WERI-Rb-1 (cell line): ENCODE measurements at regions not wholly inside any gene's neighbourhood (a gene's known extent, or its start where the extent isn't known, plus 50 kb on each side); places are given as distances from the start of the nearest gene placed in this dataset.

Source experiments
- DNase-seq: peaks from one replicate; pipeline ENCODE4 v3.0.0-alpha.2; 2020
- H3K27ac ChIP-seq: fragments of 250-450 bp; sonication (Bioruptor Pico); 2 replicates; pipeline ENCODE4 v1.5.1; 2020; ENCODE audit warnings: mild to moderate bottlenecking, moderate library complexity
- H3K27me3 ChIP-seq: fragments of 250-450 bp; sonication (Bioruptor Pico); 2 replicates; pipeline ENCODE4 v1.5.1; 2021; ENCODE audit warnings: mild to moderate bottlenecking, low read depth, moderate library complexity; ENCODE audit not compliant: insufficient read depth, severe bottlenecking
- H3K36me3 ChIP-seq: fragments of 250-450 bp; sonication (Bioruptor Pico); 2 replicates; pipeline ENCODE4 v1.5.1; 2020; ENCODE audit warnings: mild to moderate bottlenecking, moderate library complexity
- H3K4me3 ChIP-seq: 2 replicates; pipeline ENCODE4 v1.5.1; 2011; ENCODE audit warnings: low read depth, mild to moderate bottlenecking, control low read depth, low read length
- H3K9me3 ChIP-seq: fragments of 250-450 bp; sonication (Bioruptor Pico); 2 replicates; pipeline ENCODE4 v1.5.1; 2021; ENCODE audit warnings: mild to moderate bottlenecking, moderate library complexity; ENCODE audit not compliant: severe bottlenecking
- TF ChIP-seq, protein P1 (sequence below): IDR thresholded peaks from 2 replicates; pipeline ENCODE4 v1.5.1; 2011; ENCODE audit warnings: low read depth, mild to moderate bottlenecking, control low read depth, inconsistent platforms, low read length

DNA sequence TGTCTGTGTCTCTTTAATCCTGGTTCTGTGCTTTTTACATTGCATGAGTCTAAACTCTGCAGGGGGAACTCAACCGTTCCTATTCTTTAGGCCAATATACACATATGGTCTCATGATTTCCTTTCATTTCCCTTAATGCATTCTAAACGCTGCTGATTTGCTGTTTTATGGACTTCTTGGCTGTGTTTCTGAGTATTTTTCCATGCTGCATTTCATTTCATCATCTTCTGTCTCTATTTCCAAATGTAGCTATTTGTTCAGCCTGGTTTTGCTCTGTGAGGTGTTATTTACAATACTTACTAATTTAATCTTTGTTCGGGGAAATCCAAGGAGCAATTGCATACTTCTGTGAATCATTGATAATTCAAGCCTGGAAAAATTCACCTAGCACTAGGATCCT, 897.2 kb downstream of the TSN start:
- DNase-seq = no peak
- Histone ChIP-seq H3K36me3 (no peaks in the 10 kb centered on the region), H3K27ac (no peak overlapping the region), H3K9me3 (no peaks in the 10 kb centered on the region), H3K27me3 (no peaks in the 10 kb centered on the region), H3K4me3 (no peak overlapping the region)
- TF ChIP-seq, protein P1, sequence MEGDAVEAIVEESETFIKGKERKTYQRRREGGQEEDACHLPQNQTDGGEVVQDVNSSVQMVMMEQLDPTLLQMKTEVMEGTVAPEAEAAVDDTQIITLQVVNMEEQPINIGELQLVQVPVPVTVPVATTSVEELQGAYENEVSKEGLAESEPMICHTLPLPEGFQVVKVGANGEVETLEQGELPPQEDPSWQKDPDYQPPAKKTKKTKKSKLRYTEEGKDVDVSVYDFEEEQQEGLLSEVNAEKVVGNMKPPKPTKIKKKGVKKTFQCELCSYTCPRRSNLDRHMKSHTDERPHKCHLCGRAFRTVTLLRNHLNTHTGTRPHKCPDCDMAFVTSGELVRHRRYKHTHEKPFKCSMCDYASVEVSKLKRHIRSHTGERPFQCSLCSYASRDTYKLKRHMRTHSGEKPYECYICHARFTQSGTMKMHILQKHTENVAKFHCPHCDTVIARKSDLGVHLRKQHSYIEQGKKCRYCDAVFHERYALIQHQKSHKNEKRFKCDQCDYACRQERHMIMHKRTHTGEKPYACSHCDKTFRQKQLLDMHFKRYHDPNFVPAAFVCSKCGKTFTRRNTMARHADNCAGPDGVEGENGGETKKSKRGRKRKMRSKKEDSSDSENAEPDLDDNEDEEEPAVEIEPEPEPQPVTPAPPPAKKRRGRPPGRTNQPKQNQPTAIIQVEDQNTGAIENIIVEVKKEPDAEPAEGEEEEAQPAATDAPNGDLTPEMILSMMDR = no peak

DNA sequence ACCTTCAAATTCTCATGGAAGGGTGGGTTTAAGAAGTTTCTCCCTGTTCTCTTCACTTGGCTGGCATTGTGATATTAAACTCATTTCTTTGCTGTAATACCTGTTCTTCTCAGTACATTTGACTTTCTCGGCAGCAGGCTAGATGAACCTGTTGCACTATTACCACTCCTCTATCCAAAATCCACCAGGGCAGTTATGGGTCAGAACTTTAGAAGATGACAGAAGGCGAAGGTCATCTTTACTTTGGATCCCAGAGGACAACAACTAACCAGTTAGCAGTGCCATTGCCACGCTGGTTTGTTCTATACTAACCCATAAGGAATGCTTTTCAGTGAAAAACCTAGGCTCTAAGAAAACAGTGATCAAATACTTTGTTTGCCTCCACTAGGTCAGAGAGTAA, 901.0 kb downstream of the TSN start:
- no peak for DNase-seq
- Histone ChIP-seq H3K27ac (no peak overlapping the region), H3K36me3 (no peaks in the 10 kb centered on the region), H3K27me3 (no peaks in the 10 kb centered on the region), H3K9me3 (no peaks in the 10 kb centered on the region), H3K4me3 (no peak overlapping the region)
- TF ChIP-seq, protein P1 = no peak

DNA sequence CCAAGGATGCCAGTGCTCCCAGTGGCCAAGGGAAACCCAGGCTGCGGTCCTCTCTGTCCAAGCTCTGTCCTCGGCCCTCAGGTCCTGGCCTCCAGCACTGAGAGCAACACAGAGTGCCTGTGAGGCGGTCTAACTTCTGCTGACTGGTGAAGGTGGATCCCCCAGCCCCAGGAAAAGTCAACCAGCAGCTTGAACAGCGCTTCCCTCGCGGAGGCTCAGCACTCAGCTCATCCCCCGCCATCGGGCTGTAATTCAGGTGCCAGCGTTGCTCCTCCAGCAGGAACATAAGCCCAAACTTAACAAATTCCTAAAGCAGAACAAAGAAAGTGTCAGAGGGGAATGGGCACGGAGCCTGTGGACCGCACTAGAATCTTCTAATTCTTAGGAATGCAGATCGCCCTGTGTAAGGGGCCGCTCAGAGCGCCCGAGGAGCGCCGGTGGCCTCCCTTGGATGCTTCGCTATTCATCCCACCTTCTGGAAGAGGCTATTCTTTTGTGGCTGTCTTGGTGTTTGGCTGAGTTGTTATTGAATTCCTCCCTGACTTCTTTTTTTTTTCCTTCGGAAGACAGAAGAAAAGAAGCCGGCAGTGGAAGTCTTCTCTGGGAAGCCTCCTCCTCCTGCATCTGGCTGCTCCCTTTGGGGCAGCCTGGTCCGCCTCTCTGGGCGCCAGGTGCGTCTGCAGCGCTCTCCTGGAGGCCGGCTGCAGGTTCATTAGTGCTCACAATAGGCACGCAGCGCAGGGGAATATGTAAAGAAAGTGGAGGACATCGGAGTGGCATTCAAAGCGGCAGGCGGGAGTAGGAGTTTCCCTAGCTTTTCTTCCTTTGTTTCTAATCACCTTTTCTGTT, 905.6 kb downstream of the TSN start:
- Histone ChIP-seq H3K36me3 (no peaks in the 10 kb centered on the region), H3K9me3 (no peaks in the 10 kb centered on the region), H3K27ac (no peak overlapping the region), H3K4me3 (no peak overlapping the region), H3K27me3 (no peaks in the 10 kb centered on the region)
- TF ChIP-seq, protein P1 = no peak
- DNase-seq = no peak

DNA sequence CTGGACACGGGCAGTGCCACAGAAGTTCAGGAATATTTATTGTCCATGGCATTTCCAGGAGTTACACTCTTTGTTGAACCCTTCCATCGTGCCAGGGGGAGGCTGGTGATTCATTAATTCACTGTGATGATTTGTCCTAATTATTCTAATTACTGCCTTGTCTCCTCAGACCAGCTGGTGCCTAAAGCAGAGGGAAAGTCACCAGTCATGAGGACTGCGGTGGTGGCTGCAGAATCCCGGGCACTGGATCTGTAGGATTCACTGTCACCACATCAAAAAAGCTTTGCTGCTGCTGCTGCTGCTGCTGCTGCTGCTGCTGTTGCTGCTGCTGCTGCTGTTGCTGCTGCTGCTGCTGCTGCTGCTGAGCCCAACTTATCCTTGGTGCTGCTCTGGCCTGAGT, 908.2 kb downstream of the TSN start:
- H3K4me3 ChIP-seq = no peak overlapping the region
- TF ChIP-seq, protein P1 = no peak
- H3K27me3 ChIP-seq = no peaks in the 10 kb centered on the region
- DNase-seq = no peak
- H3K36me3 ChIP-seq = no peaks in the 10 kb centered on the region
- H3K9me3 ChIP-seq = no peaks in the 10 kb centered on the region
- no peak overlapping the region for H3K27ac ChIP-seq

GRCh38 chr2:122669627-122670026, 914.2 kb downstream of the TSN start:
- TF ChIP-seq, protein P1 = no peak
- no peak overlapping the region for H3K27ac ChIP-seq
- H3K4me3 ChIP-seq = no peak overlapping the region
- H3K27me3 ChIP-seq = no peaks in the 10 kb centered on the region
- DNase-seq = no peak
- no peaks in the 10 kb centered on the region for H3K9me3 ChIP-seq
- no peaks in the 10 kb centered on the region for H3K36me3 ChIP-seq

DNA sequence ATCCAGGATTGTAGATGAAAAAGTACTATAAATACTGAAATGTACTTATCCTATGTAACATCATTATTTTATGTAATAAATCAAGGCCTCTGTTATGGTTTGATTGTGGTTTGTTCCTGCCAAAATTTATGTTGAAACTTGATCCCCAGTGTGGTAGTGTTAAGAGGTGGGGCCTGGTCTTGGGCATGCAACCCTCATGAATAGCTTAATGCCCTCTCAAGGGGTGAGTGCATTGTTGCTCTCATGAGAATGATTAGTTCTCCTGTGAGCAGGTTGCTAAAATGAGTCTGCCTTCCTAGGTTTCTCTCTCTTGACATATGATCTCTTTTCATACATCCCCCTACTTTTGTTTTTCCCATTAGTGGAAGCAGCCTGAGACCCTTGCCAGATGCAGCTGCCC, 915.4 kb downstream of the TSN start:
- TF ChIP-seq, protein P1 = no peak
- H3K4me3 ChIP-seq = no peak overlapping the region
- H3K27ac ChIP-seq = no peak overlapping the region
- no peaks in the 10 kb centered on the region for H3K36me3 ChIP-seq
- H3K27me3 ChIP-seq = no peaks in the 10 kb centered on the region
- H3K9me3 ChIP-seq = no peaks in the 10 kb centered on the region
- no peak for DNase-seq
